ENCODE measurements at regions not wholly inside any gene's neighbourhood (a gene's known extent, or its start where the extent isn't known, plus 50 kb on each side); places are given as distances from the start of the nearest gene placed in this dataset.

DNA sequence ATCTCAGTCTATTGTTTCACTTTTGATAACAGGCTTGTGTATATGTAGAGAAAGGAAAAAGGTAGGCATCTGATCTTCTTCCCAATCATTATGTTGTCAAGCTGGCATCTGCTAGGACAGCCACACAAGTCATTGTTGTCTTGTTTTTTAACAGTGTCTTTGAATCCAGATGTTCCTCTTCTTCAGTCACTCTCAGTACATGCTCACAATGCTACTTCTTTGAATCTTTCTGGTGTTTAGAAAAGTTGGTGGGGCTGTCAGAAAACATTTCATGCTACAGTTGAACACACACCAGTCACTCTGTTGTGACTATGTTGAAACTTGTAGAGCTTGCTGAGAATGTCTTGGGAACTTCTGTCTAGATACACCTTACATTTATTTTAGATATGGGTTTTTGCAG lies 1231.4 kb upstream of the MIR17HG start:
- TF ChIP-seq, protein P1, sequence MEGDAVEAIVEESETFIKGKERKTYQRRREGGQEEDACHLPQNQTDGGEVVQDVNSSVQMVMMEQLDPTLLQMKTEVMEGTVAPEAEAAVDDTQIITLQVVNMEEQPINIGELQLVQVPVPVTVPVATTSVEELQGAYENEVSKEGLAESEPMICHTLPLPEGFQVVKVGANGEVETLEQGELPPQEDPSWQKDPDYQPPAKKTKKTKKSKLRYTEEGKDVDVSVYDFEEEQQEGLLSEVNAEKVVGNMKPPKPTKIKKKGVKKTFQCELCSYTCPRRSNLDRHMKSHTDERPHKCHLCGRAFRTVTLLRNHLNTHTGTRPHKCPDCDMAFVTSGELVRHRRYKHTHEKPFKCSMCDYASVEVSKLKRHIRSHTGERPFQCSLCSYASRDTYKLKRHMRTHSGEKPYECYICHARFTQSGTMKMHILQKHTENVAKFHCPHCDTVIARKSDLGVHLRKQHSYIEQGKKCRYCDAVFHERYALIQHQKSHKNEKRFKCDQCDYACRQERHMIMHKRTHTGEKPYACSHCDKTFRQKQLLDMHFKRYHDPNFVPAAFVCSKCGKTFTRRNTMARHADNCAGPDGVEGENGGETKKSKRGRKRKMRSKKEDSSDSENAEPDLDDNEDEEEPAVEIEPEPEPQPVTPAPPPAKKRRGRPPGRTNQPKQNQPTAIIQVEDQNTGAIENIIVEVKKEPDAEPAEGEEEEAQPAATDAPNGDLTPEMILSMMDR (IDR thresholded peaks at IDR 0.05; ENCODE audit: low read depth, low read length): no peak
- TF ChIP-seq EZH2phosphoT487 (IDR thresholded peaks at IDR 0.05; ENCODE audit: low read depth): no peak

Measured in OCI-LY3 (cell line).